Bronchial epithelial cell (primary cell): ENCODE measurements at regions not wholly inside any gene's neighbourhood (a gene's known extent, or its start where the extent isn't known, plus 50 kb on each side); places are given as distances from the start of the nearest gene placed in this dataset.

Source experiments
- DNase-seq: peaks from one replicate; pipeline ENCODE4 v3.0.0-alpha.2; 2010; ENCODE audit warnings: low read depth
- FAIRE-seq: peaks from 2 replicates; lab custom pipeline; 2011; peaks lifted over from hg19 to GRCh38; lab: Jason Lieb, UNC
- H3K27me3 ChIP-seq: 2 replicates; pipeline ENCODE4 v1.5.1; 2011; ENCODE audit warnings: low read length; ENCODE audit not compliant: control insufficient read depth, insufficient read depth
- H3K36me3 ChIP-seq: 2 replicates; pipeline ENCODE4 v1.5.1; 2011; ENCODE audit warnings: low read length; ENCODE audit not compliant: control insufficient read depth, insufficient read depth
- H3K4me3 ChIP-seq: 2 replicates; pipeline ENCODE4 v1.5.1; 2011; ENCODE audit warnings: mild to moderate bottlenecking, low read depth, low read length, control low read depth
- TF ChIP-seq, protein P1 (sequence below): IDR thresholded peaks from 2 replicates; pipeline ENCODE4 v1.5.1; 2011; ENCODE audit warnings: mild to moderate bottlenecking, moderate library complexity, low read length, control low read depth, inconsistent platforms; ENCODE audit not compliant: insufficient read depth, severe bottlenecking

DNA sequence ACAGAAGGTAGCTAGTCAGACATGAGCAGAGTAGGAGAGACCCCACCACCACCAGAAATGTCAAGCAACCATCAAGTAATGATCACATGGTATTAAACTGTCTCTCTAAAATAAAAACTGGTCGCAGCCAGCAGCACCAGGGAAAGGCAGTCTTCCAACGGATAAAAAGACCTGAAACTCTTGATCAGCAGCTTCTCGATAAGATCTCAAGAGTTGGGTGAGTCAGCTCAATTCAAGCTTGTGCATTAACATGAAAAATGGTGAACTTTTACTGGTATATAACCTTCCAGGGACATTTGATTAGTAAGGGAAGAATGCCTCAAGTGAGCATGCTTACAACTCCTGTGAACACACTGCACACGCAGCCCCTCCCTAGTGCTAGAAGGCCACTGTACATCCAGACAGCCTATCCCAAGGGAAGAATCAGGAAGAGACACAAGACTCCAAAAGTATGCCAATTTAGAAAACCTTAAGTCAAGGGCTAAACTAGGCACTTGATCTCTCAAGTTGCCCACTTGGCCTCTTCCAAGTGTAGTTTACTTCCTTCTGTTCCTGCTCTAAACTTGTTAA is 270.0 kb upstream of the GNPDA2 start:
- TF ChIP-seq, protein P1, sequence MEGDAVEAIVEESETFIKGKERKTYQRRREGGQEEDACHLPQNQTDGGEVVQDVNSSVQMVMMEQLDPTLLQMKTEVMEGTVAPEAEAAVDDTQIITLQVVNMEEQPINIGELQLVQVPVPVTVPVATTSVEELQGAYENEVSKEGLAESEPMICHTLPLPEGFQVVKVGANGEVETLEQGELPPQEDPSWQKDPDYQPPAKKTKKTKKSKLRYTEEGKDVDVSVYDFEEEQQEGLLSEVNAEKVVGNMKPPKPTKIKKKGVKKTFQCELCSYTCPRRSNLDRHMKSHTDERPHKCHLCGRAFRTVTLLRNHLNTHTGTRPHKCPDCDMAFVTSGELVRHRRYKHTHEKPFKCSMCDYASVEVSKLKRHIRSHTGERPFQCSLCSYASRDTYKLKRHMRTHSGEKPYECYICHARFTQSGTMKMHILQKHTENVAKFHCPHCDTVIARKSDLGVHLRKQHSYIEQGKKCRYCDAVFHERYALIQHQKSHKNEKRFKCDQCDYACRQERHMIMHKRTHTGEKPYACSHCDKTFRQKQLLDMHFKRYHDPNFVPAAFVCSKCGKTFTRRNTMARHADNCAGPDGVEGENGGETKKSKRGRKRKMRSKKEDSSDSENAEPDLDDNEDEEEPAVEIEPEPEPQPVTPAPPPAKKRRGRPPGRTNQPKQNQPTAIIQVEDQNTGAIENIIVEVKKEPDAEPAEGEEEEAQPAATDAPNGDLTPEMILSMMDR, result no peak
- Histone ChIP-seq H3K36me3 (no peaks in the 10 kb centered on the region), H3K27me3 (no peaks in the 10 kb centered on the region), H3K4me3 (no peak overlapping the region)
- FAIRE-seq (no peak), DNase-seq (no peak)

- H3K36me3 ChIP-seq, result no peaks in the 10 kb centered on the region
- no peak overlapping the region for H3K4me3 ChIP-seq
- DNase-seq, result no peak
- TF ChIP-seq, protein P1, result no peak
- H3K27me3 ChIP-seq, result no peaks in the 10 kb centered on the region
- no peak for FAIRE-seq
Measured at GRCh38 chr4:44988011-44988410, 261.7 kb upstream of the GNPDA2 start.

- TF ChIP-seq, protein P1, result no peak
- no peak for DNase-seq
- Histone ChIP-seq H3K27me3 (no peaks in the 10 kb centered on the region), H3K4me3 (no peak overlapping the region), H3K36me3 (no peaks in the 10 kb centered on the region)
- FAIRE-seq, result no peak
Measured at GRCh38 chr4:44985938-44986337, 259.6 kb upstream of the GNPDA2 start.

DNA sequence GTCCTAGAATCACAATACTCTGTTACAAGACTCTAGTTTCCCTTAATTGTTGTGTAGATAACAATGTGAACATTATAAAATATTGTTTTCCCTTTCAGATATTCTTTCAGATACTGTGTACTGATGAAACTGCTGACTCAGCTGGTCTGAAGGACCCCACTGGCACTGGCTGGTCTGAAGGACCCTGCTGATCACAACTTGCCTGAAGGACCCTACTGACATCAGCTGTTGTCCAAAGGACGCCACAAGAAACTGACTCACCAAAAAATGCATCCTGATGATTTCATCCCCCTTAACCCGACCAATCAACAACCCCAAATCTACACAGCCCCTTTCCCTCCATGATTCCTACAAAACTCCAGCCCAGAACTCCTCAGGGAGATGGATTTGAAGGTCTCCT is 258.8 kb upstream of the GNPDA2 start:
- TF ChIP-seq, protein P1, result no peak
- H3K27me3 ChIP-seq, result no peaks in the 10 kb centered on the region
- H3K36me3 ChIP-seq, result no peaks in the 10 kb centered on the region
- FAIRE-seq (no peak), DNase-seq (no peak)
- H3K4me3 ChIP-seq, result no peak overlapping the region

- Histone ChIP-seq H3K36me3 (no peaks in the 10 kb centered on the region), H3K4me3 (no peak overlapping the region), H3K27me3 (no peaks in the 10 kb centered on the region)
- no peak for DNase-seq
- FAIRE-seq, result no peak
- TF ChIP-seq, protein P1, result no peak
Measured at GRCh38 chr4:44984083-44984482, 257.7 kb upstream of the GNPDA2 start.

GRCh38 chr4:44983083-44983482 is 256.7 kb upstream of the GNPDA2 start:
- Histone ChIP-seq H3K36me3 (no peaks in the 10 kb centered on the region), H3K27me3 (no peaks in the 10 kb centered on the region), H3K4me3 (no peak overlapping the region)
- FAIRE-seq, result no peak
- TF ChIP-seq, protein P1, result no peak
- no peak for DNase-seq
